ENCODE measurements at regions not wholly inside any gene's neighbourhood (a gene's known extent, or its start where the extent isn't known, plus 50 kb on each side); places are given as distances from the start of the nearest gene placed in this dataset.

- in situ Hi-C loops (cut with MboI), result no loop called here
- SMC1A ChIA-PET (ENCODE audit: uncharacterized antibody, unreplicated experiment), result no interaction called here
- ATAC-seq (no peak), DNase-seq (ENCODE audit: low read depth, low spot score) (no peak), FAIRE-seq (no peak)
- H3K36me3 ChIP-seq (ENCODE audit: control insufficient read depth in 2 of 2, insufficient read depth in 2 of 2, low read length in 1 of 2), result no peaks in the 10 kb centered on the region
- no peaks in the 10 kb centered on the region for H3K9me3 ChIP-seq (replicated peaks; ENCODE audit: control insufficient read depth, insufficient read depth, low read length)
- H2AFZ ChIP-seq (ENCODE audit: control insufficient read depth, low read depth, low read length), result no peak overlapping the region
- intact Hi-C loops (cut with micrococcal nuclease; ENCODE audit: unreplicated experiment), result no loop called here
- TF ChIP-seq E2F8 (IDR thresholded peaks at IDR 0.05; ENCODE audit: low read depth, partially characterized antibody) (no peak), CREB1 (IDR thresholded peaks at IDR 0.05; ENCODE audit: low read depth) (no peak), REST (IDR thresholded peaks at IDR 0.05; ENCODE audit: low read depth, low read length) (no peak), SKIL (IDR thresholded peaks at IDR 0.05; ENCODE audit: low read depth, poor library complexity, severe bottlenecking) (no peak), RAD21 (IDR thresholded peaks at IDR 0.05; ENCODE audit: insufficient read depth, low read depth, low read length) (no peak), KLF5 (IDR thresholded peaks at IDR 0.05; ENCODE audit: partially characterized antibody) (no peak), ZNF24 (IDR thresholded peaks at IDR 0.05) (no peak)
- no peaks in the 10 kb centered on the region for H4K20me1 ChIP-seq (ENCODE audit: control insufficient read depth, insufficient read depth)
- H3K4me1 ChIP-seq (ENCODE audit: control insufficient read depth, insufficient read depth, low read length), result no peaks in the 10 kb centered on the region
- RAD21 ChIA-PET (ENCODE audit: unreplicated experiment), result no interaction called here
- H3K4me2 ChIP-seq (ENCODE audit: control insufficient read depth, insufficient read depth), result no peak overlapping the region
- H3K79me2 ChIP-seq (ENCODE audit: control insufficient read depth, insufficient read depth, low read length), result no peaks in the 10 kb centered on the region
- H3K27ac ChIP-seq (ENCODE audit: control insufficient read depth, insufficient read depth), result no peak overlapping the region
- no TSS peak for BruUV-seq (replicated peaks)
- no peak overlapping the region for H3K4me3 ChIP-seq
- CTCF ChIA-PET, result no interaction called here
- H3K9ac ChIP-seq (ENCODE audit: control insufficient read depth, insufficient read depth, low read length), result no peak overlapping the region
- POLR2A ChIA-PET, result no interaction called here
- WGBS (ENCODE audit: insufficient coverage, insufficient replicate concordance, low lambda C conversion rate, missing lambda C conversion rate), result 0% methylated on average over 1 of the region's 1 CpG
- H3K27me3 ChIP-seq (replicated peaks in 1 of 2; ENCODE audit: control insufficient read depth in 2 of 2, insufficient read depth in 2 of 2, low read length in 1 of 2), result no peaks in the 10 kb centered on the region
Measured at GRCh38 chr16:60485872-60486489, 1550.3 kb downstream of the CDH8 start.
